ENCODE measurements at regions not wholly inside any gene's neighbourhood (a gene's known extent, or its start where the extent isn't known, plus 50 kb on each side); places are given as distances from the start of the nearest gene placed in this dataset.

- no peak for DNase-seq
- CTCF ChIA-PET = no interaction called here
- no peaks in the 10 kb centered on the region for H3K9me3 Mint-ChIP-seq
- H3K27ac Mint-ChIP-seq = no peak overlapping the region
- POLR2A ChIA-PET = no interaction called here
- no peaks in the 10 kb centered on the region for H3K4me1 Mint-ChIP-seq
- peaks cover 11% of the 10 kb centered on the region for H3K27me3 Mint-ChIP-seq
- no peaks in the 10 kb centered on the region for H3K36me3 Mint-ChIP-seq (ENCODE audit: low read depth)
- H3K4me3 Mint-ChIP-seq = no peak overlapping the region
Observed at GRCh38 chr11:87374038-87374807, 336.5 kb downstream of the TMEM135 start.

All from activated CD4-positive, alpha-beta T cell treated with anti-CD3 and anti-CD28 coated beads, Interleukin-2, amount 10 ng/mL, durations not matched to agents 7 days and 5 days (primary cell).